ENCODE measurements at regions not wholly inside any gene's neighbourhood (a gene's known extent, or its start where the extent isn't known, plus 50 kb on each side); places are given as distances from the start of the nearest gene placed in this dataset.

DNA sequence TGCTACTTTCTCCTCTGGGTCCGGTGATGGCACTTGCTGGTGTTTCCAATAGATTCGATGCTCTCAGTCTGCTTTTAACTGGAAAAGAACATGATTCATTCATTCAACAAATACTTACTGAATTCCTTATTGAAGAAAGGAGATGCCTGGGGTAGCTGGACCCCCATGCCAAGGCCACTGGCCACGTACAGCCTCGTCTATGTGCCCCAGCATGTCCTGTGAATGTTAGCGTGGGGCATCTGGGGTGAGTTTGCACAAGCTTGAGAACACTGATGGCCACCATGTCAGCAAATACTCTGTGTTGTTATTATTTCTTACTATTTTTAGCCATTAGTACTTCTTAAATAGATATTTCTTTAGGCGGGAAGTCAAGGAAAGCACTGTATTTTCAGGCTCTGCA lies 112.0 kb upstream of the OXGR1 start:
- H2BK12ac ChIP-seq (ENCODE audit: insufficient read length, low read depth, low read length) = no peak overlapping the region
- no peak overlapping the region for H3K56ac ChIP-seq (ENCODE audit: insufficient read length, low read depth, low read length)
- H3T11ph ChIP-seq (ENCODE audit: low read length) = no peak overlapping the region
- no peak overlapping the region for H2BK120ac ChIP-seq (ENCODE audit: low read depth, low read length, poor library complexity, severe bottlenecking)
- no peak overlapping the region for H3K27ac Mint-ChIP-seq
- H3K9me3 Mint-ChIP-seq = no peaks in the 10 kb centered on the region; a peak in 2 of 5 replicates
- DNase-seq = no peak
- H3K4me2 ChIP-seq (ENCODE audit: insufficient read depth, insufficient read length, low read length) = no peak overlapping the region
- H3K4ac ChIP-seq (ENCODE audit: low read depth, low read length) = no peak overlapping the region
- no peaks in the 10 kb centered on the region for H3K36me3 Mint-ChIP-seq (ENCODE audit: insufficient read depth in 1 of 3, low read depth in 3 of 3)
- H3K4me1 Mint-ChIP-seq = peaks cover 3 to 10% of the 10 kb centered on the region in 2 experiments
- no peak overlapping the region for H3K14ac ChIP-seq (ENCODE audit: insufficient read depth, low read length)
- H3K4me3 Mint-ChIP-seq = no peak overlapping the region
- H4K20me1 ChIP-seq (ENCODE audit: control insufficient read depth, insufficient read depth, insufficient read length) = no peaks in the 10 kb centered on the region
- no peaks in the 10 kb centered on the region for H3K79me2 ChIP-seq (ENCODE audit: insufficient read depth, low read length)
- no peak overlapping the region for H2BK5ac ChIP-seq (ENCODE audit: insufficient read length, low read length)
- TF ChIP-seq, protein P1, sequence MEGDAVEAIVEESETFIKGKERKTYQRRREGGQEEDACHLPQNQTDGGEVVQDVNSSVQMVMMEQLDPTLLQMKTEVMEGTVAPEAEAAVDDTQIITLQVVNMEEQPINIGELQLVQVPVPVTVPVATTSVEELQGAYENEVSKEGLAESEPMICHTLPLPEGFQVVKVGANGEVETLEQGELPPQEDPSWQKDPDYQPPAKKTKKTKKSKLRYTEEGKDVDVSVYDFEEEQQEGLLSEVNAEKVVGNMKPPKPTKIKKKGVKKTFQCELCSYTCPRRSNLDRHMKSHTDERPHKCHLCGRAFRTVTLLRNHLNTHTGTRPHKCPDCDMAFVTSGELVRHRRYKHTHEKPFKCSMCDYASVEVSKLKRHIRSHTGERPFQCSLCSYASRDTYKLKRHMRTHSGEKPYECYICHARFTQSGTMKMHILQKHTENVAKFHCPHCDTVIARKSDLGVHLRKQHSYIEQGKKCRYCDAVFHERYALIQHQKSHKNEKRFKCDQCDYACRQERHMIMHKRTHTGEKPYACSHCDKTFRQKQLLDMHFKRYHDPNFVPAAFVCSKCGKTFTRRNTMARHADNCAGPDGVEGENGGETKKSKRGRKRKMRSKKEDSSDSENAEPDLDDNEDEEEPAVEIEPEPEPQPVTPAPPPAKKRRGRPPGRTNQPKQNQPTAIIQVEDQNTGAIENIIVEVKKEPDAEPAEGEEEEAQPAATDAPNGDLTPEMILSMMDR (conservative IDR thresholded peaks at IDR 0.05) = no peak
- no peaks in the 10 kb centered on the region for H3K23me2 ChIP-seq (ENCODE audit: insufficient read length, low read depth, low read length, poor library complexity, severe bottlenecking)
- H3K27ac ChIP-seq (ENCODE audit: insufficient read length, low read depth, low read length) = no peak overlapping the region
- H3K27me3 ChIP-seq (ENCODE audit: insufficient read depth, low read length) = no peaks in the 10 kb centered on the region
- H2AFZ ChIP-seq (ENCODE audit: low read length) = no peak overlapping the region
- no peaks in the 10 kb centered on the region; the same call in 1 of the 2 replicates for H3K4me1 ChIP-seq (ENCODE audit: insufficient read depth, low read length)
- no CpG with 5 or more reads among the region's 6 CpGs for WGBS (ENCODE audit: extremely low coverage, insufficient read length, low lambda C conversion rate)
- no peak overlapping the region for H2BK15ac ChIP-seq (ENCODE audit: low read depth, low read length)
- H3K9me3 ChIP-seq (ENCODE audit: control insufficient read depth, low read depth, low read length) = no peaks in the 10 kb centered on the region
- no peak overlapping the region for H2BK20ac ChIP-seq (ENCODE audit: low read depth, low read length, poor library complexity, severe bottlenecking)
- H2AK5ac ChIP-seq (ENCODE audit: insufficient read length, low read length) = no peak overlapping the region
- no peaks in the 10 kb centered on the region for H3K79me1 ChIP-seq (ENCODE audit: insufficient read depth, low read depth, low read length, poor library complexity, severe bottlenecking)
- H4K91ac ChIP-seq (ENCODE audit: insufficient read length, low read depth, low read length) = no peak overlapping the region
- H4K5ac ChIP-seq (ENCODE audit: insufficient read length, low read depth, low read length) = no peak overlapping the region
- no peak overlapping the region for H3K23ac ChIP-seq (ENCODE audit: insufficient read length, low read depth, low read length)
- no peak overlapping the region for H3K9ac ChIP-seq (ENCODE audit: extremely low read depth, insufficient read length, low read length)
- no peak overlapping the region for H3K18ac ChIP-seq (ENCODE audit: insufficient read length, low read depth, low read length)
- H4K8ac ChIP-seq (replicated peaks; ENCODE audit: insufficient read length, low read depth, low read length) = no peak overlapping the region
- H3K27me3 Mint-ChIP-seq (ENCODE audit: low read depth) = peaks cover 50% of the 10 kb centered on the region

Data from H9 (cell line).